NK-92 treated with Interleukin-12 subunit alpha and Interleukin-12 subunit beta, amount 100 ng/mL, for 24 hours (cell line): ENCODE measurements at regions not wholly inside any gene's neighbourhood (a gene's known extent, or its start where the extent isn't known, plus 50 kb on each side); places are given as distances from the start of the nearest gene placed in this dataset.

Experiments
- DNase-seq: peaks from one replicate; lab custom pipeline; 2025; lab: John Stamatoyannopoulos, UW

DNA sequence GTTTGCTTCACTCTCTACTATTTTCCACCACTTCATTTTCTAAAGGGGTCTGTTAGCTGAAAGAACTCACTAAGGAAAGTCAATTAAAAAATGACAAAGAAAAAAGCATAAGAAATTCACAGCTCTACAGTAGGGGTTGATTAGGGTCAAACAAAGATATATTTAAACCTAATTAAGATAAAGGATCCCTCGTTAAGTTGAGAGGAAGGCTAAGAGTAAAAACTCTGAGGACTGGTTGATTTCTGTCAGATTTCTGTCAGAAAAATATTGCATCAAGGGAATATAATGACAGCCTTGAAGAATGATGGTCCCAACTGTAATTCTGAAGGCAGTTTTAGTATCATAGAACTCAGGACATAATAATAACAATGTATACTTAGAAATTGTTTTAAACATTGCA, 218.0 kb downstream of the QDPR start:
- DNase-seq: no peak

DNA sequence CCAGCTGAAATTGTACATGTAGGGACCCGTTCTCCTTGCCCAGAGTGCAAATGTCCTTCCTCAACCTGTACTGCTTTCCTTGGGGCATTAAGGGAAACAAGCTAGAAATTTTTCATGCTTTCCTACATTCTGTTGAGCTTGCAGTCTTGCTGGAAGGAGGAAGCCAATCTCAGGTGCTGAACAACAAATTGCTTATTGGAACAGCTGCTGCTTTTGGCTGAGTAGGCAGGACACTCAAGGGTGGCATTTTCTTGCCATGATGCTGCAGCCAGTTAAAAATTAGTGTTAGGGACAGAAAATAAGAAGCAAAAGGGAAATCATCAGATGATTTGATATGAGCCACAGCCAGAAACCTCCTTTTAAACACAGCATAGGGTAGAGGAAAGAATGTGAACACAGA, 223.7 kb downstream of the QDPR start:
- no peak for DNase-seq

DNA sequence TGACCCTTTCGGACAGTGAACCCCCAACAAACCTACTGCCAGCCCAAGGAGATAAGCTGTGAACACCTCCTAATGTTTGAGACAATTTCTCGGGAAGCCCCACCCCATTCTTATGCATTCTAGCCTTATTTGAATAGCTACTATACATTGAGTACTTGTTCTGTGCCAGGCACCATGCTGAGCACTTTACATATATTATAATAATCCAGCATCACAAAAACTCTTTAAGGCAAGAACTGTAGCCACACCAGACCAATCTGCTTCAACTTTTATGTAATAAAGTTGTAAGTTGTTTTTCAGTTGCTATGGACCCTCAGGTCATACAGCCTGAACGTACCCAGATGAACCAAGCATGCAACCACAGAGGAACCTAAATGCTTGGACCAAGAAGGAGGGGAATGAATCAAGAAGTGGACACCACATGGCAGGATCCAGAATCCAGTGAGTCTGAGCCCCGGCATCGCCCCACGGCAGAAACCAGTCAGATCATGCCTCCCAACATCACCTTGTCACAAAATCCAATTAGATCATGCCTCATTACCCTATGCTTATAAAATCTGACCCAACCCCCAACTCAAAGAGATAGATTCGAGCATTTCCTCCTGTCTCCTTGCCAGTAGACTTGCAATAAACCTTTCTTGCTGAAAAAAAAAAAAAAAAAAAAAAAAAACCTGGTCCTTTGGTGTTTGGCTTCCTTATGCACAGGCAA, 225.0 kb downstream of the QDPR start:
- DNase-seq: no peak

DNA sequence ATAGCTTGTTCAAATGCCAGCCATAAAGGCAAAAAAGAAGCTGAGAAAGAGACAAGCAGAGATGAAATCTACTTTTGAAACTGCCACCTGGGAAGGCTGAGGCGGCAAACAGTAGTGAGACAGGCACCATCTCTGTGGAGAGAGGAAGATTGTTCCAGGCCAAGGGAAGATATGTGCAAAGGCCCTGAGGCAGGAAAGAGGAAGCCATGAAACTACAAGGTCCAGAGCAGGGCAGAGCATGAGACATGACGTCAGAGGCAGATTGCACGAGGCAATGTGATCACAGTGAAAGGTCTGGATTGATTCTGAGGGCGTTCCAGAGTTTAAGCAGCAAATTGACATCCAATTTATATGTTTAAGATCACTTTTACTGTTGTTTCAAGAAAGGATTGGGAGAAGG, 226.1 kb downstream of the QDPR start:
- DNase-seq: no peak

DNA sequence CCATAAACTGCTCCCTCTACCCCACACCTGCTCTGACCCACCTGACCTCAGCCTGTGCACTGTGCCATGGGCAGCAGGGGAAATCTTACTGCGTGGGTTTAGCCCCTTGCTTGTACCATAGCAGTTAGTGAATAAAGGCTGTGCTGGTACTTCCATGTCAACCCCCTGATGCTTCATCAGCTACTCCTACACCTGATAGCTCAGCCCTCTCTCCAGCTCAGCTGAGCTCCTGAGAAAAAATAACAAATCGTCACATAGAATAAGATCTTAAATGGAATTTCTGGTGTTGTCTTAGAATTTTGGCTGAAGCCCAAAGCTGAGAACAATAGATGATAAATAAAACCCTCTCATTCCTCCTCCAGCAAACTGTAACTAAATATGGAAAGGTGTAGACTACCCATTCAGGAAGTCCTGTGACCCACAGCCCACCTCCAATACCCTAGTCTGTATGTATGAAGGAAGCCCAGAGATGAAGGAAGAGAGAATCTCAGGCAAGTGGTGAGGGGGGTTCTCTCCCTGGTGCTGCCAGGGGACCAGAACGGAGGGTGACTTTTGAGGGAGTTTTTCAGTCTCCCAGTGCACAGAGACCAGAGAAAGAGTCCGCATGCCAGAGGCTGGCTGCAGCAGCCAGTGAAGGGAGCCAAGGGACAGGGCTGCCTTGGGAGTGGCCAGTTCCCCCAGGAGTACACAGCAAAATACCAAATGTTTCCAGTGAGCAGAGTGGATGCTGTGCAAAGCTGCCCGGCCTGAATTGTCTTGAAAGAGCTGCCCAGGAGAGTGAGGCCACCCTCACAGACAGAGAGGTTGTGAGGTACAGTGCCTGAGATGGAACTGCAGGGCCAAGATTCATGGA, 227.3 kb downstream of the QDPR start:
- DNase-seq: no peak

DNA sequence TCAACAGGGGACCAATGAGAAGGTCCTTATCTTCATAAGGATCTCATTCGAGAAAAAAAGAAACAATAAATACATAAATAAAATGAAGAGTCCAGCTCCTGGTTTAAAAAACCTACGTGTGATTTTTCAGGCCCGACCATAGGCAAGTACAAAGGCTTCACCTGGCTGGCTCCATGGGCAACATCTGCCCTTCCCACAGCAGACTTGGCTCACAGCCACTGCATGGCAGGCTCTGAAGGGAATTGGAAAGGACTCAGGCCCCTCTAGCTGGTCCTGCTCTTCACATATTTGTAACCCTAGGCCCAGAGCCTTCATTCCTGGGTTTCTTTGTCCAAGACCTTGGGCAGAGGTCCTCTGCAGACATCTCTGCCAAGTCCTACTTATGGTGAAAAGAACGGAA, 228.1 kb downstream of the QDPR start:
- DNase-seq: no peak

DNA sequence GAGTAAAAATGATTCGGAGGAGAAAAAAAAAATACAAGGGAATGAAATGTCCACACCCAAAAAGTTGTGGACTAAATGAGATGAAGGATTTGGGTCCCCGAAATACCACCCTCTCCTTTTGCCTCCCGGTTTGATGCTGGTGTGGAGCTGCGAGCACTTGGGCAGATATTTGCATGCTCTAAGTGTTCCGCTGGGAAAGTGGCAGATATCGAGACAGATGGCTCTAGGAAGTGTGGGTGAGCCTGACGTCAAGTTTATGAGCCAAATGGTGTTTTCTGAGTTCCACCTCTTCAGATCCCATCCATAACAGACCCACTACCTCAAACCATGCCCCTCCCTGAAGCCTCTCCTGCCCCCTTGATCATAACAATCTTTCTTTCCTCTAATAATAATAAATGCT, 228.6 kb downstream of the QDPR start:
- no peak for DNase-seq

DNA sequence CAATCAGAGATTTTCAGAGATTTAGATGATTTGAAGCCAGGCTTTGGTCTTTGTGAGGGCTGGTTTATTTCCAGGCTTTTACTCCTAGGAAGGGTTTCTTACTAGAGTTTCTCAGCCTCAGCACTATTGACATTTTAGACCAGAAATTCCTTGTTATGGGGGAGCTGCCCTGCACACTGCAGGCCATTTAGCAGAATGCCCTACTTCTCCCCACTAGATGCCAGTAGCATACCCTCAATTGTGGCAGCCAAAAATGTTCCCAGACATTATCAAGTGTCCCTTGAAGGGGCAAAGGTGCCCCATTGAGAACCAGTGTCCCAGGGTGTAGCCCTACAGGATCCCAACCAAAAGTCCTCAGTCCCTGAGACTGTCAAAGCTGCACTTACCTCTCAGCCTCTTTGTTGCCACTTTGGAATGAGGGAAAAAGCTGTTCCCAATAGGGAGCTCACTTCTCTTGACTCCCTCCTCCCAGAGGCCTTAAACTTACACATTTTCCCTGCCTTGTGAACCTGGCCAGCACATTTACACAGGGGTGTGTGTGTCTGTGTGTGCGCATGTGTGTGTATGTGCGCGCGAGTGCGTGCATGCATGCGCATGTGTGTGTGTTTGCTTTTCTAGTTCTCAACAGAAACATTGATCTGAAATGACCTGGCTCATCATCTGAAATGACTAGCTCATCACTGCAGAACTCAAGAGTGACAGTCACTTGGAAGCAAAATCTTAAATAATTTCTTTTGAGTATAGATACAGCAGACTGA, 231.4 kb downstream of the QDPR start:
- DNase-seq: no peak

DNA sequence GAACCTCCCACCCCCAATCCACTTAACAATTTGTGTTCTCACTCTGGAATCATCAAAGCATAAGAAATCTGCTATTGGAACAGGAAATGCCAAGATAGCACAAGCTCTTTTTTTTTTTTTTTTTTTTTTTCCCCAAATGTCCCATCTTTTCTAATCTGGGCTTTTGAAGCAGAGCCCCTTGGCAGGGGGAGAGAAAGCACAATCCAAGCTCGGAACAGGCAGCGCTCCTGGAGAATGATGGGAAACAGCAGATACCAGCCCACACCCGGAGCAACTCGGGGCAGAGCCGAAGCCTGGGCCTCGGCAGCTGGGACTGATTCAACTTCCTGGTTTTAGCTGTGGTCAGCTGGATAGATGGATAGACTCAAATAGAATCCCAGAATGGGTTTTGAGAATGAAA, 235.1 kb downstream of the QDPR start:
- no peak for DNase-seq

DNA sequence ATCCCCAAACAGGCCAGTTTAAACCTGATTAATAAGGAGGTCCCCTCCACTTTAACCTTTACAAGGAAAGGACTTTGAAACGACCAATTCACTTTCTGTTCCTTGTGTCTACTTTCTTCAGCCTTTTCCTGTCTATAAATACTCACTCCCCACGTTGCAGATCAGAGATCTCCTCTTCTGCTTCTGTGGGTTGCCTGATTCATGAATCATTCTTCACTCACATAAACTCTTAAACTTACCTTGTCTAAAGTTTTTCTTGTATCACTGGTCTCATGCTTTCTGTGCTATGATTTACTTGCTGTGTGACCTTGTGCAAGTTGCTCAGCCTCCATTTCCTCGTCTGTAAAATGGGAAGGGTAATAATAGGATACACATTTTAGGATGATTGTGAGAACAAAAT, 236.1 kb downstream of the QDPR start:
- DNase-seq: no peak

DNA sequence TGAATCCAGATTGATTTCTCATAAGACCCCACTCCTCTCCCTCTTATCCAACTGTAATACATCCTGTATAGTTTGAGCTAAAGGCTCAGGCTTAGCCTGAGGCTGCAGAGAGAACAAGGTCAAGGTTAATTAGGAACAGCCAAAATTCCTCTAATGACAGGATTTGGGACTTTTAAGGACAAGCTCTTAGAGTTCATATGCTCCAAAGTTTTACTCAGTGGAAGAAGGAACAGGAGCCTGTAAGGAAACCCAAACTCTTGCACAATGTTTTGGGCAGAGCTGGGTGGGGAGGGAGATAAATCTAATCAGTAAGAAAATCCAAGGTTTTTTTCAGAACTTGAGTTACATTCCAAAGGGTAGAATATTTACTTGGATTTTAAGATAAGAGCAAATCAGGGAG, 238.8 kb downstream of the QDPR start:
- no peak for DNase-seq

DNA sequence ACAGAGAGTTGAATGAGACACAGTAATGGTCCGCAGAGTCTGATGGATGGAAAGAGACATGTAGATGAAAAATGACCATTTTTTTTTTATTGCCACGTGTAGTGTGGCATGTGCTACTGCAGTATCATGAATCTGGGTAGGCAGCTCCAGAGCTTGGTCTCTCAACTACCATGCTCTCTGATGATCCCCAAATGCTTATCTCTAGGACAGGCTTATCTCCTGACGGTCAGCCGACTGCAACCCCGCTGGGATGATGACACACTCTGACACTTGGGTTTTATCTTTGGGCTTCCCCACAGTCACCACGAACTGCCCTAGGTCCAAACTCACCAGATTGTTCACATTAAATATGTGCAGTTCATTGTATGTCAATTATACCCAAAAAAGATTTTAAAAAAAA, 239.7 kb downstream of the QDPR start:
- DNase-seq: no peak

DNA sequence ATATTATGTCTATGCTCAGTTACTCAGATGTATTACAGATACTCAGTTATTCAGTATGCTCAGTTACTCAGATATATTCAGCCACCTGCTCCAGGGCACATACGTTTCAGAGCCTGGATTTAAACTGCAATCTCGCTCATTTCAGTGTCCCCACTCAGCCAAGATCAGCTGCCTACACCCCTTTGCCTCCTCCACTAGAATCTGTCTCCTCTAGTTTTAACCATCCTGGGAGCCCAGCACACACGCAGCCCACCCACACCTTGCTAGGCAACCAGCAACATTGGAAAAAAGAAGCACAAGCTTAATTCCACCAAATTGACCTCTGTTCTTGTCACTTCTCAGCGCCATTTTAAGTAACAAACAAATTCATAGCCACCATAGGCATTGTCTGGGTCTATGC, 246.2 kb downstream of the QDPR start:
- DNase-seq: no peak

DNA sequence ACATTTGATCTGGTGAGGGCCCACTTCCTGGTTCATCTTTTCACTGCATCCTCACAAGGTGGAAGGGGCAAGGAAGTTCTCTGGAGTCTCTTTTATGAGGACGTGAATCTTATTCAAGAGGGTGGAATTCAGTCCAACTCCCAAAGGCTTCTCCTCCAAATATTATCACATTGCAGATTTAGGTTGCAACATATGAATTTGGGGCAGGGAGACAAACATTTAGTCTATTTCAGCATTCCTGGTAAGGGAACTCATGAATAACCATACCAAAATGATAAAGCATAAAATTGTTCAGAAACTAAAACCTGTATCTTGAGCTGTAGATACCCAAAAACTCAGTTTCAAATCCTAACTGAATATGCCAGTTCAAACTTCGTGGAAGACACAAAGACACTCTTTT, 246.8 kb downstream of the QDPR start:
- DNase-seq: no peak

DNA sequence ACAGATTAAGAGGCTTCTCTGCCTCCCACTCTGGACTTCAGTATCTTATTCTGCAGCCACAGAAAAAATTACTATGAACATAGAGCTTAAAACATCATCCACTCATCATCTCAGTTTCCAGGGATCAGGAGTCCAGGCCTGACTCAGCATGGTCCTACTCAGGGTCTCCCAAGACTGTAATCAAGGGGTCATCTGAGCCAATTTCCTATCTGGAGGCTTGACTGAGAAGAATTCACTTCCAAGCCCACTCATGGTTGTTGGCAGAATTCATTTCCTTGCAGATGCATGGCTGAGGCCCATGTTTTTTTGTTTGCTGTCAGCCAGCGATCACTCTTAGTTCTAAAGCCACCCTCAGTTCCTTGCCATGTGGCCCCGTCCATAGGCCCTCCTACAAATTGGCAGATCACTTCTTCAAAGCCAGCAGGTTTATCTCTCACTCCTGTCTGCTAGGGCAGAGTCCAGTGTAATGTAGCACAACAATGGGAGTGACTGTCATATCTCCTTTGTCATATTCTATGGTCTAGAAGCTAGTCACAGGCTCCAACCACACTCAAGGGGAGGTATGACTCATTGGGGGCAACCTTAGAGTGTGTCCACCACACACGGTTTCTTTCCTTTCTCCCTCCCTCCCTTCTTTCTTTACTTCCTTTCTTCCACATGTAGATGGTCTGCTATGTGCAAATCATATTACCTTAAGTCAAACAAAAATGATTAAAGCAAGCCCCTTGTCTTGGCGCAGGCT, 251.6 kb downstream of the QDPR start:
- DNase-seq: no peak

DNA sequence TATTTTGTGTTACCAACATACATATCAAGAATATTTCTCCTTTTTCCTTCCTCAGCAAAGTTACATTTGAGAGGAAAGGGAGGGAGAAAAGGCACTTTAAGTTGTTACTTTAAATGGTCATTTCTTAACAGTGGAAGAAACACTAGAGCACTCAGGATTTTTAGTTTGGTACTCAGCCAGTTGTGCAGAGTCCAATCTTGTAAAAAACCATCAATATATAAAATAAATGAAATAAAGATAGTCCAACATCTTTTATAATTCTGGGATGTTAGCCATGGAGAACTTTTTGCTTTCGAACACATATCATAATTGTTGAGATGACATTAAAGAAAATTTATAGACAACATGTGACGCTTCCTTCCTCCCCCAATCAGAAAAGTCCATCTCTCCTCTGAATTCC, 253.8 kb downstream of the QDPR start:
- DNase-seq: no peak

DNA sequence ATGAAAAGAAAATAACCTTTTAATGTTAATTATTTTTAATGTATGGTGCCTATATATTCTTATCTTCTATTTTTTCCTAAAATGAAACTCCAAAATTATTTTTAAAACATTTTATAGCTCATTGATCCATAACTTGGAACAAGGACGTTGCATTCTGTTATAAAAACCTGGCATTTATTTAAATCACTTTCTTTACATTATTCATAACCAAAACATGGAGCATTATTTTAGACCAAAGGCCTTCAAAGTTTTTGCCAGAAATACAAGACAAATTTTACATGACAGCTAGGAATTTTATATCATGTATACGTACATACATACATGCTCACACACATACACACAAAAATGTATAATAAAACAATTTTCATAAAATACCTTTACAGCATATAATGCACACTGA, 259.8 kb downstream of the QDPR start:
- DNase-seq: no peak

DNA sequence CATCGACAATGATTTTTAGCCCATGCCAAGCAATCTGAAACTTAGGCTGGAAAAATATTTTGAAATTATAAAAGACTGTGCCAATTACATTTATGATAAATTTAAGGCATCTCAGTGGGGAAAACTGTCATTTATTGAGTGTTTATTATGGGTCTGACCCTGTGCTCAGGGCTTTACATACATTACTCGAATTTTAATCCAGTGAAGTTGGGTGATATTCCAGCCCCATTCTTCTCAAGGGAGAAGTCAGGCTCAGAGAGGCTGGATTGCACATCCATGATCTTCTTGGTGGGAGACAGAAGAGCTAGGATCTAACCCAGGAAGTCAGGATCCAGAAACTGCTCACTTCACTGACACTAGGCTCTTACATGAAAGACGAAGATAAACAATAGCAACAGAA, 260.8 kb downstream of the QDPR start:
- no peak for DNase-seq

DNA sequence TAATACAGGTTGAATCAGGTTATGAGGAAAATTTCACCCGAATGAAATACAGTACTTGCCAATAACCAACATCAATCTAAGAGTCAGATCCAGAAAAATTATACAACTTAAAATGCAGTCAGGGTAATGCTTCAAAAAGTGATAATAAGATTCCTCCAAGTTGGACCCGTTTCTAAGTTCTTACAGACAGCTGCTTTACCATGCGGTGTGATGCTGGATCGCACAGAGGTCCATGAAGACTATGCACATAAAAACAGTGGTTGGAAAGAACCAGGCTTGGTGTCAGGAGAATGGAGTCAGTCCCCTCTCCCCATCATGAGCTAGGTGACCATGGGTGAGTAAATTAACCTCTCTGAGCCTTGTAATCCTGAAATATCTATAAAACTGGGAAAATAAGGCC, 261.3 kb downstream of the QDPR start:
- DNase-seq: no peak

DNA sequence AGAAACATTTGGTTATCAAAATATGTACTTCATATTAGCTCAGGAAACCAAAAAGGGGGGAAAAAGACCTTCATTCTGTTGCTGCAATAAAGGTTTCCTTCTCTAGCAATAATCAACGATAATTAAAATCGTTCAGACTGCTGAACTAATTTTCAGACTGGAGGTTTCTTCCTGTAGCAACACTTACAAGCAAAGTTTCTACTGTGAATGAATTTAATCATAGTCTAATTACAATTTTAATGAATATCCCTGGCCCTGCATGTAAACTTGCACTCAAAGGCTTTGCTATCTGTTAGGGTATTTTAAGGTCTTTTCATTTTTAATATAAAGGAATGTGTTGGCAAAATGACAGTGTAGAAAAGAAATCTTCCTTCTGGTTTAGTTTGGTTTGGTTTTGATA, 265.2 kb downstream of the QDPR start:
- DNase-seq: no peak

DNA sequence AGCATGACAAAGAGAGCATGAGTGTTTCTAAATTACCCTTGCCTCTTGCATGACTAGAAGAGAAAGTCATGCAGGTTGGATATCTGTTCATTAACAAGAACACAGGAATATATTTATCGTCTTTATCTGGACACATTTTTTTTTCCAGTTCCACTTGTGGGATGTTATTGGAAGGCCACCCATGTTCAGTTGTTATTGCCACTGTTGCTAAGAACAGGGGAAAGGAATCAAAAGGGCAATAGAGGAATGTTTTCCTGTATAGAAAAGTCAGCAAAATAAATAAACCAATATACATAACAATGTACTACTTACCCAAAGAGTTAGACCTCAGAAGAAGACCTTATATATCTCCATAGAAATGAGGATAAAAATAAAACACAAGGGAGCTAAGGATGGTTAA, 270.1 kb downstream of the QDPR start:
- DNase-seq: no peak

DNA sequence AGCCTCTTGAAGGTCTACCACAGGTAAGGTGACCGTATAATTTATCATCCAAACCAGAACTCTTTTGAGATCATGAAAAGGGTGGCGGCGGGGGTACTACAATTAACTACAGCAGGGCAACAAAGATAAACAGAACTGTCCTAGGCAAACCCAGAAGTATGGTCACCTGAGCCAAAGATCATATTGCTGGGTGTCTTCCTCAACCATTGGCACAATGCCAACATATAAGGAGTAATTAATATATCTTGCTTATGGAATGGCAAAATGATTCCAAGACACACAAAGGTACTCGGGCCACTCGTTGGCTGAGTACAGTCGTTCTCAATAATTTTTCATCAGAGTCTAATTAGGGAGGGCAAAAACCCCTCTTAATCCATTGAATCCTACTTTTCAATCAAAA, 273.3 kb downstream of the QDPR start:
- no peak for DNase-seq
